GM18858 (cell line): ENCODE measurements at regions not wholly inside any gene's neighbourhood (a gene's known extent, or its start where the extent isn't known, plus 50 kb on each side); places are given as distances from the start of the nearest gene placed in this dataset.
"Not testable (repeated sequence)": the region's sequence is repeated elsewhere in the genome, so short reads cannot be mapped to it uniquely, and the experiment has no call there.

ENCODE experiments used
- ATAC-seq: cut with Tn5 transposase; IDR thresholded peaks from one replicate; pipeline ENCODE4 v1.9.1; 2021; ENCODE audit not compliant: unreplicated experiment

- no peak for ATAC-seq
Measured at GRCh38 chrX:104513162-104513561, 52.8 kb upstream of the IL1RAPL2 start.

GRCh38 chrX:104510801-104511200 is 55.2 kb upstream of the IL1RAPL2 start:
- ATAC-seq: no peak

GRCh38 chrX:104502460-104502859 is 63.5 kb upstream of the IL1RAPL2 start:
- no peak for ATAC-seq

GRCh38 chrX:104488811-104489210 is 77.2 kb upstream of the IL1RAPL2 start:
- ATAC-seq: no peak

- no peak for ATAC-seq
Measured at GRCh38 chrX:104486691-104487090, 79.3 kb upstream of the IL1RAPL2 start.

GRCh38 chrX:104482757-104483156 is 83.2 kb upstream of the IL1RAPL2 start:
- ATAC-seq: no peak

GRCh38 chrX:104469771-104470170 is 96.2 kb upstream of the IL1RAPL2 start:
- ATAC-seq: no peak

GRCh38 chrX:104459796-104460195 is 106.2 kb upstream of the IL1RAPL2 start:
- ATAC-seq: no peak

- not testable (repeated sequence) for ATAC-seq
Measured at GRCh38 chrX:104457130-104457529, 108.9 kb upstream of the IL1RAPL2 start.

- ATAC-seq: no peak
Measured at GRCh38 chrX:104450316-104450715, 115.7 kb upstream of the IL1RAPL2 start.

- ATAC-seq: no peak
Measured at GRCh38 chrX:104445591-104445990, 120.4 kb upstream of the IL1RAPL2 start.

- ATAC-seq: no peak
Measured at GRCh38 chrX:104435249-104435648, 130.8 kb upstream of the IL1RAPL2 start.

GRCh38 chrX:104432321-104432720 is 133.7 kb upstream of the IL1RAPL2 start:
- no peak for ATAC-seq

- ATAC-seq: no peak
Measured at GRCh38 chrX:104430742-104431119, 135.3 kb upstream of the IL1RAPL2 start.

- ATAC-seq: no peak
Measured at GRCh38 chrX:104430072-104430741, 135.8 kb upstream of the IL1RAPL2 start.

GRCh38 chrX:104428231-104428630 is 137.8 kb upstream of the IL1RAPL2 start:
- no peak for ATAC-seq

GRCh38 chrX:104427693-104428092 is 138.3 kb upstream of the IL1RAPL2 start:
- no peak for ATAC-seq

- ATAC-seq: no peak
Measured at GRCh38 chrX:104427073-104427472, 138.9 kb upstream of the IL1RAPL2 start.

GRCh38 chrX:104420907-104421306 is 145.1 kb upstream of the IL1RAPL2 start:
- ATAC-seq: no peak

GRCh38 chrX:104419926-104420325 is 146.1 kb upstream of the IL1RAPL2 start:
- ATAC-seq: no peak

GRCh38 chrX:104419211-104419610 is 146.8 kb upstream of the IL1RAPL2 start:
- ATAC-seq: no peak

GRCh38 chrX:104411800-104412199 is 154.2 kb upstream of the IL1RAPL2 start:
- ATAC-seq: no peak

GRCh38 chrX:104400387-104400786 is 145.7 kb upstream of the ESX1 start:
- ATAC-seq: no peak
